ENCODE measurements at regions not wholly inside any gene's neighbourhood (a gene's known extent, or its start where the extent isn't known, plus 50 kb on each side); places are given as distances from the start of the nearest gene placed in this dataset.
A peak's percentile ranks its signal among the peaks of the same experiment; 100 is the strongest.

GRCh38 chr1:243974451-243975292, 76.4 kb upstream of the ZBTB18 start:
- no TSS peak for BruUV-seq (replicated peaks)
- TF ChIP-seq ZNF121 (CRISPR knock-in tag; IDR thresholded peaks at IDR 0.05) (peak; percentile 43; the same call in 1 of the 2 replicates), JUN (CRISPR knock-in tag; IDR thresholded peaks at IDR 0.05) (no peak), MIER2 (CRISPR knock-in tag; IDR thresholded peaks at IDR 0.05) (peak; percentile 88; the same call in 1 of the 2 replicates)
- TF ChIP-seq, protein P1, sequence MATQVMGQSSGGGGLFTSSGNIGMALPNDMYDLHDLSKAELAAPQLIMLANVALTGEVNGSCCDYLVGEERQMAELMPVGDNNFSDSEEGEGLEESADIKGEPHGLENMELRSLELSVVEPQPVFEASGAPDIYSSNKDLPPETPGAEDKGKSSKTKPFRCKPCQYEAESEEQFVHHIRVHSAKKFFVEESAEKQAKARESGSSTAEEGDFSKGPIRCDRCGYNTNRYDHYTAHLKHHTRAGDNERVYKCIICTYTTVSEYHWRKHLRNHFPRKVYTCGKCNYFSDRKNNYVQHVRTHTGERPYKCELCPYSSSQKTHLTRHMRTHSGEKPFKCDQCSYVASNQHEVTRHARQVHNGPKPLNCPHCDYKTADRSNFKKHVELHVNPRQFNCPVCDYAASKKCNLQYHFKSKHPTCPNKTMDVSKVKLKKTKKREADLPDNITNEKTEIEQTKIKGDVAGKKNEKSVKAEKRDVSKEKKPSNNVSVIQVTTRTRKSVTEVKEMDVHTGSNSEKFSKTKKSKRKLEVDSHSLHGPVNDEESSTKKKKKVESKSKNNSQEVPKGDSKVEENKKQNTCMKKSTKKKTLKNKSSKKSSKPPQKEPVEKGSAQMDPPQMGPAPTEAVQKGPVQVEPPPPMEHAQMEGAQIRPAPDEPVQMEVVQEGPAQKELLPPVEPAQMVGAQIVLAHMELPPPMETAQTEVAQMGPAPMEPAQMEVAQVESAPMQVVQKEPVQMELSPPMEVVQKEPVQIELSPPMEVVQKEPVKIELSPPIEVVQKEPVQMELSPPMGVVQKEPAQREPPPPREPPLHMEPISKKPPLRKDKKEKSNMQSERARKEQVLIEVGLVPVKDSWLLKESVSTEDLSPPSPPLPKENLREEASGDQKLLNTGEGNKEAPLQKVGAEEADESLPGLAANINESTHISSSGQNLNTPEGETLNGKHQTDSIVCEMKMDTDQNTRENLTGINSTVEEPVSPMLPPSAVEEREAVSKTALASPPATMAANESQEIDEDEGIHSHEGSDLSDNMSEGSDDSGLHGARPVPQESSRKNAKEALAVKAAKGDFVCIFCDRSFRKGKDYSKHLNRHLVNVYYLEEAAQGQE (IDR thresholded peaks at IDR 0.05; ENCODE audit: borderline replicate concordance in 1 of 2, low read depth in 1 of 2, low read length in 2 of 2) = peak; percentile 45 to 91
- Histone ChIP-seq H3K79me2 (ENCODE audit: insufficient read depth, low read length) (no peaks in the 10 kb centered on the region), H2AFZ (ENCODE audit: low read length) (no peak overlapping the region), H3K27ac (ENCODE audit: extremely low read length, insufficient read depth, low read length) (no peak overlapping the region), H3K36me3 (replicated peaks in 1 of 2; ENCODE audit: control insufficient read depth in 1 of 2, insufficient read depth in 2 of 2, low read length in 2 of 2) (no peaks in the 10 kb centered on the region), H3K9me3 (ENCODE audit: low read length) (no peaks in the 10 kb centered on the region), H3K9ac (ENCODE audit: insufficient read depth, low read depth, low read length) (no peak overlapping the region), H3K27me3 (ENCODE audit: control insufficient read depth in 1 of 2, insufficient read depth in 2 of 2, low read length in 2 of 2) (peaks cover 1 to 6% of the 10 kb centered on the region in 2 experiments; a peak in 1 of 5 replicates), H4K20me1 (ENCODE audit: insufficient read depth, low read length) (no peaks in the 10 kb centered on the region), H3K4me2 (ENCODE audit: low read depth, low read length) (no peak overlapping the region), H3K4me3 (replicated peaks in 1 of 3; ENCODE audit: insufficient read depth in 1 of 3, low read depth in 2 of 3, low read length in 3 of 3) (no peak overlapping the region), H3K4me1 (ENCODE audit: insufficient read depth, low read length) (no peaks in the 10 kb centered on the region)
- ChIA-PET POLR2A (no interaction called here), CTCF (ENCODE audit: low intra/inter-chr PET ratio, low total read pairs) (no interaction called here)
- DNase-seq (ENCODE audit: low spot score) = no peak
- no peak for ATAC-seq
- intact Hi-C loops (cut with micrococcal nuclease; ENCODE audit: unreplicated experiment) = no loop called here
- in situ Hi-C loops (cut with HindIII; ENCODE audit: extremely low pct_ligation_motif_present, low pct_unique_long_range_greater_than_20kb) = no loop called here
- no peak for FAIRE-seq
- WGBS (ENCODE audit: low lambda C conversion rate) = 29% methylated on average over 10 of the region's 10 CpGs

Data from HepG2 (cell line).